ENCODE measurements at regions not wholly inside any gene's neighbourhood (a gene's known extent, or its start where the extent isn't known, plus 50 kb on each side); places are given as distances from the start of the nearest gene placed in this dataset.

DNA sequence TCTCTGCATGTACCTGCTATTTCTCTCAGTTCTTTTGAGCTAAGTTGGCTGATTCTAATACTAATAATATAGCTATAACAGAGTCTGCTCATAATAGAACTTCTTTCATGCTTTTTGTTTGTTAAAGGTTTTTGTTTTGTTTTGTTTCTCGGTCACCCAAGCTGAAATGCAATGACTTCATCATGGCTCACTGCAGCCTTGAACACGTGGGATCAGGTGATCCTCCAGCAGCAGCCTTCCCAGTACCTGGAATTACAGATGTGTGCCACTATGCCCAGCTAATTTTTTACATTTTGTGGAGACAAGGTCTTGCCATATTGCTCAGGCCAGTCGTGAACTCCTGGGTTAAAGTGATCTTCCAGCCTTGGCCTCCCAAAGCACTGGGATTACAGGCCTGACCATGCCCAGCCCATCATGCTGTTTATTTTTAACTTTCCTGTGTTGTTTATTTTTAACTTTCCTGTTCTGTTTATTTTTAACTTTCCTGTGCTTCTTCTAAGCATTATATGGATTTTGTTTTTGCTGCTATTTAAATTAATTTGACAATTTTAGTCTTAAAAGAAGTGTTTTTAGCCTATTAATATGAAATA, 763.8 kb upstream of the CDH7 start:
- no peaks in the 10 kb centered on the region for H3K4me1 ChIP-seq (ENCODE audit: control insufficient read depth, extremely low read depth, insufficient read depth, low read length)
- DNase-seq (ENCODE audit: low read depth in 2 of 2), result no peak

DNA sequence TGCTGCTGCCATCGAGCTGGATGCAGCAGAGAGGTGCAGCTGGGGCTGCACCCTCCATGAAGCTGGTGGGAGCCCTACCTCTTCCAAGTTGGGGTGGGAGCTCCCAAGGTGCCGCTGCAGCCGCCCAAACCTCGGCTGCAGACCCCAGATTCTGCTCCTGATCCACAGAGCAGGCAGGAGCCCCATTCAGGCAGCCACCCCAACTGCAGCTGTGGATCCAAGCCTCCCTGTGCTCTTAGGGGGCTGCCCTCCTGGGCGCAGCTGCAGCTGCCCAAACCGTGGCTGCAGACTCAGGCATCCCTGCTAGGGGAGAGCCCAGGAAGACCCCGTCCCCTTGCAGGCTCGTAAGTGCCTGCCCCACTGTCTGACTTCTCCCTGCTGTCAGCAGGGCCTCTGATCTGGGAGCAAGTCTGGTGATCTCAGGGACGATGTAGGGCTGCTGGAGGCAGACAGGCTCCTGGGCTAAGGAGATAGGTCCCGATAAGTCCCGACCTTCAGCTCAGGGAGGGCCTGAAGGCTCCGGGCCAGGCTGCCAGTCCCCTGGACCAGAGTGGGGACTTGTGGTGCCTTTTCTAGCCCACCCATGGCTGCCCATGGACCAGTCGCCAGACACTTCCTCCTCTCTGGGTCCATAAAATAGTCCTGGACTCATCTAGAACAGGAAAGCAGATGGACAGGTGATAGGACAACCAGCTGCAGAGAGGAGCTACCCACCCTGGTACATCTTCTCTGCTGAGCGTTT, 767.1 kb upstream of the CDH7 start:
- no peak for DNase-seq (ENCODE audit: low read depth in 2 of 2)
- H3K4me1 ChIP-seq (ENCODE audit: control insufficient read depth, extremely low read depth, insufficient read depth, low read length), result no peaks in the 10 kb centered on the region
- no peak overlapping the region for H3K9ac ChIP-seq (ENCODE audit: insufficient read depth, low read length)
- no peaks in the 10 kb centered on the region for H3K79me2 ChIP-seq (ENCODE audit: control insufficient read depth, insufficient read depth, low read length)
- no peak overlapping the region for H3K27ac ChIP-seq (ENCODE audit: insufficient read depth, low read length)
- H3K4me3 ChIP-seq (replicated peaks in 1 of 4; ENCODE audit: control extremely low read depth in 1 of 4, insufficient read depth in 1 of 4, low read depth in 3 of 4, low read length in 4 of 4), result no peak overlapping the region
- H2AFZ ChIP-seq (ENCODE audit: low read length), result no peak overlapping the region
- no peaks in the 10 kb centered on the region for H4K20me1 ChIP-seq (ENCODE audit: control insufficient read depth, extremely low read depth, insufficient read depth, low read length)
- no peak overlapping the region for H3K4me2 ChIP-seq (ENCODE audit: extremely low read depth, insufficient read depth, low read length)
- H3K36me3 ChIP-seq (ENCODE audit: control insufficient read depth, insufficient read depth, low read length), result no peaks in the 10 kb centered on the region
- TF ChIP-seq, protein P1, sequence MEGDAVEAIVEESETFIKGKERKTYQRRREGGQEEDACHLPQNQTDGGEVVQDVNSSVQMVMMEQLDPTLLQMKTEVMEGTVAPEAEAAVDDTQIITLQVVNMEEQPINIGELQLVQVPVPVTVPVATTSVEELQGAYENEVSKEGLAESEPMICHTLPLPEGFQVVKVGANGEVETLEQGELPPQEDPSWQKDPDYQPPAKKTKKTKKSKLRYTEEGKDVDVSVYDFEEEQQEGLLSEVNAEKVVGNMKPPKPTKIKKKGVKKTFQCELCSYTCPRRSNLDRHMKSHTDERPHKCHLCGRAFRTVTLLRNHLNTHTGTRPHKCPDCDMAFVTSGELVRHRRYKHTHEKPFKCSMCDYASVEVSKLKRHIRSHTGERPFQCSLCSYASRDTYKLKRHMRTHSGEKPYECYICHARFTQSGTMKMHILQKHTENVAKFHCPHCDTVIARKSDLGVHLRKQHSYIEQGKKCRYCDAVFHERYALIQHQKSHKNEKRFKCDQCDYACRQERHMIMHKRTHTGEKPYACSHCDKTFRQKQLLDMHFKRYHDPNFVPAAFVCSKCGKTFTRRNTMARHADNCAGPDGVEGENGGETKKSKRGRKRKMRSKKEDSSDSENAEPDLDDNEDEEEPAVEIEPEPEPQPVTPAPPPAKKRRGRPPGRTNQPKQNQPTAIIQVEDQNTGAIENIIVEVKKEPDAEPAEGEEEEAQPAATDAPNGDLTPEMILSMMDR (conservative IDR thresholded peaks at IDR 0.05 in 1 of 2, IDR thresholded peaks at IDR 0.05 in 1 of 2; ENCODE audit: low read depth in 1 of 2, low read length in 2 of 2), result no peak
- TF ChIP-seq EZH2 (IDR thresholded peaks at IDR 0.05; ENCODE audit: low read length, missing control alignments), result no peak
- H3K27me3 ChIP-seq (ENCODE audit: control insufficient read depth, insufficient read depth, low read length), result no peaks in the 10 kb centered on the region
- no peaks in the 10 kb centered on the region for H3K9me3 ChIP-seq (ENCODE audit: control insufficient read depth, insufficient read depth, low read depth, low read length)

More for the DNA sequence above, 763.8 kb upstream of the CDH7 start:
- TF ChIP-seq, protein P1 (conservative IDR thresholded peaks at IDR 0.05 in 1 of 2, IDR thresholded peaks at IDR 0.05 in 1 of 2; ENCODE audit: low read depth in 1 of 2, low read length in 2 of 2), result no peak
- TF ChIP-seq EZH2 (IDR thresholded peaks at IDR 0.05; ENCODE audit: low read length, missing control alignments), result no peak
- H3K79me2 ChIP-seq (ENCODE audit: control insufficient read depth, insufficient read depth, low read length), result no peaks in the 10 kb centered on the region
- no peaks in the 10 kb centered on the region for H3K27me3 ChIP-seq (ENCODE audit: control insufficient read depth, insufficient read depth, low read length)
- H3K4me3 ChIP-seq (replicated peaks in 1 of 4; ENCODE audit: control extremely low read depth in 1 of 4, insufficient read depth in 1 of 4, low read depth in 3 of 4, low read length in 4 of 4), result no peak overlapping the region
- H3K9me3 ChIP-seq (ENCODE audit: control insufficient read depth, insufficient read depth, low read depth, low read length), result no peaks in the 10 kb centered on the region
- no peaks in the 10 kb centered on the region for H4K20me1 ChIP-seq (ENCODE audit: control insufficient read depth, extremely low read depth, insufficient read depth, low read length)
- no peak overlapping the region for H3K27ac ChIP-seq (ENCODE audit: insufficient read depth, low read length)
- no peak overlapping the region for H3K9ac ChIP-seq (ENCODE audit: insufficient read depth, low read length)
- H3K4me2 ChIP-seq (ENCODE audit: extremely low read depth, insufficient read depth, low read length), result no peak overlapping the region
- no peaks in the 10 kb centered on the region for H3K36me3 ChIP-seq (ENCODE audit: control insufficient read depth, insufficient read depth, low read length)
- no peak overlapping the region for H2AFZ ChIP-seq (ENCODE audit: low read length)

DNA sequence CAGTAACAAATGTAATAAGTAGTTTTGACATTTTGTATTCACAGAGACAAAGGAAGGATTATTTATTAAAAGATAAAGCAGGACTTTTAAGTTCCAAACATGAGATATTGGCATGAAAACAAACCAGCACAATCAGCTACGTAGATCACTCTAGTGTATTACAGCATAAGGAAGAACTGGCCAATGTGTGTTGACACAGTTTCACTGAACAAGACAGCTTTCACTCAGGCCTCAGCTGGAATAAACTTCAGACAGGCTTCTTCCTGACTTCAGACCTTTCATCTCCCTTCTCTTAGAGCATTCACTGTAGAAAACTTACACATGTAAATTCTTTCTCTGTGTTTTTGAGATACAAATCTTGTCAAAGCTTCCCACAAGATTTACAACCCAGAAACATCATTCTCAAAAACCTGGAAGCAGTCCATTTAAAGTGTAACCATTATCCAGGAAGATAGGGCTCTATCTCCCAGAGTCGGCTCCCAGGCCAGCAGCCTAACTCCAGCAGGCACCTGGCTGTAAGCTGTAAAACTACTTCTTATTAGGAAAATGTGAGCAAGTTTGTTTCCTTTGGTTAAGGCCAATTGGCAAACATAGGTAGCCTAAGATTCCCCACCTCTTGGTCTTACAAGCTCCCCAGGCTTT, 768.3 kb upstream of the CDH7 start:
- TF ChIP-seq, protein P1 (conservative IDR thresholded peaks at IDR 0.05 in 1 of 2, IDR thresholded peaks at IDR 0.05 in 1 of 2; ENCODE audit: low read depth in 1 of 2, low read length in 2 of 2), result no peak
- no peak for TF ChIP-seq EZH2 (IDR thresholded peaks at IDR 0.05; ENCODE audit: low read length, missing control alignments)
- H3K27ac ChIP-seq (ENCODE audit: insufficient read depth, low read length), result no peak overlapping the region
- no peaks in the 10 kb centered on the region for H3K79me2 ChIP-seq (ENCODE audit: control insufficient read depth, insufficient read depth, low read length)
- no peaks in the 10 kb centered on the region for H3K4me1 ChIP-seq (ENCODE audit: control insufficient read depth, extremely low read depth, insufficient read depth, low read length)
- no peaks in the 10 kb centered on the region for H3K9me3 ChIP-seq (ENCODE audit: control insufficient read depth, insufficient read depth, low read depth, low read length)
- no peak overlapping the region for H3K4me3 ChIP-seq (replicated peaks in 1 of 4; ENCODE audit: control extremely low read depth in 1 of 4, insufficient read depth in 1 of 4, low read depth in 3 of 4, low read length in 4 of 4)
- no peaks in the 10 kb centered on the region for H3K27me3 ChIP-seq (ENCODE audit: control insufficient read depth, insufficient read depth, low read length)
- DNase-seq (ENCODE audit: low read depth in 2 of 2), result no peak
- H3K4me2 ChIP-seq (ENCODE audit: extremely low read depth, insufficient read depth, low read length), result no peak overlapping the region
- H3K9ac ChIP-seq (ENCODE audit: insufficient read depth, low read length), result no peak overlapping the region
- H3K36me3 ChIP-seq (ENCODE audit: control insufficient read depth, insufficient read depth, low read length), result no peaks in the 10 kb centered on the region
- H4K20me1 ChIP-seq (ENCODE audit: control insufficient read depth, extremely low read depth, insufficient read depth, low read length), result no peaks in the 10 kb centered on the region
- no peak overlapping the region for H2AFZ ChIP-seq (ENCODE audit: low read length)

Data from fibroblast of lung (primary cell).